Upper lobe of right lung (tissue), 1 donor: ENCODE measurements at regions not wholly inside any gene's neighbourhood (a gene's known extent, or its start where the extent isn't known, plus 50 kb on each side); places are given as distances from the start of the nearest gene placed in this dataset.

Experiments
- ATAC-seq: fragments of 200-7000 bp; cut with Tn5 transposase; one replicate; pipeline ENCODE4 v1.9.1; 2020; ENCODE audit warnings: mild to moderate bottlenecking, moderate library complexity
- DNase-seq: peaks from one replicate; pipeline ENCODE4 v3.0.0-alpha.2; 2020
- H3K27ac ChIP-seq: fragments of 200-600 bp; one replicate; pipeline ENCODE4 v1.8.0; 2022
- H3K27me3 ChIP-seq: fragments of 200-600 bp; one replicate; pipeline ENCODE4 v1.8.0; 2022; ENCODE audit warnings: mild to moderate bottlenecking
- H3K36me3 ChIP-seq: fragments of 200-600 bp; one replicate; pipeline ENCODE4 v1.8.0; 2022
- H3K4me1 ChIP-seq: fragments of 200-600 bp; one replicate; pipeline ENCODE4 v1.8.0; 2022
- H3K4me3 ChIP-seq: fragments of 200-600 bp; one replicate; pipeline ENCODE4 v1.8.0; 2022; ENCODE audit warnings: mild to moderate bottlenecking
- H3K9me3 ChIP-seq: fragments of 200-600 bp; one replicate; pipeline ENCODE4 v1.8.0; 2022
- intact Hi-C: fragments of 100-400 bp; cut with DNase I; formaldehyde crosslinking; loops from one replicate; pipeline ENCODE4 v1.11.0; 2022
- TF ChIP-seq, protein P1 (sequence below): fragments of 200-600 bp; IDR thresholded peaks from one replicate; pipeline ENCODE4 v1.8.0; 2022; ENCODE audit warnings: antibody characterized with exemption
- donor health status: DM: no; HTN: yes; CAD: no; lungs with severe emphysema.

DNA sequence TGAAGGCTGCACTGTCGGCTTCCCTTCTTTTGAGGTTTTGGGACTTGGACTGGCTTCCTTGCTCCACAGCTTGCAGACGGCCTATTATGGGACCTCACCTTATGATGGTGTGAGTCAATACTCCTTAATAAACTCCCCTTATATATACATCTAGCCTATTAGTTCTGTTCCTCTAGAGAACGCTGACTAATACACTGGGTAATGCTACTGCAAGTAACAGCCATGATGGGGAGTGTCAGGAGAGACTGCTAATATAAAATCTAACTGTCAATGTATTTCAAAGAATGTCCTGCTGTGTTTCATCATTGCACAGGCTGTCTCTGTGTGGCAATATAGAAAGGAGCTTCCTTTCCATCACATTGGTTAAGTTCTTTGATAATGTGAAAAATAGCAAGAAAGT is 57.7 kb upstream of the UST start:
- Histone ChIP-seq H3K4me1 (no peaks in the 10 kb centered on the region), H3K36me3 (no peaks in the 10 kb centered on the region), H3K4me3 (no peak overlapping the region), H3K27ac (no peak overlapping the region), H3K9me3 (no peaks in the 10 kb centered on the region), H3K27me3 (no peaks in the 10 kb centered on the region)
- ATAC-seq (no peak), DNase-seq (no peak)
- TF ChIP-seq, protein P1, sequence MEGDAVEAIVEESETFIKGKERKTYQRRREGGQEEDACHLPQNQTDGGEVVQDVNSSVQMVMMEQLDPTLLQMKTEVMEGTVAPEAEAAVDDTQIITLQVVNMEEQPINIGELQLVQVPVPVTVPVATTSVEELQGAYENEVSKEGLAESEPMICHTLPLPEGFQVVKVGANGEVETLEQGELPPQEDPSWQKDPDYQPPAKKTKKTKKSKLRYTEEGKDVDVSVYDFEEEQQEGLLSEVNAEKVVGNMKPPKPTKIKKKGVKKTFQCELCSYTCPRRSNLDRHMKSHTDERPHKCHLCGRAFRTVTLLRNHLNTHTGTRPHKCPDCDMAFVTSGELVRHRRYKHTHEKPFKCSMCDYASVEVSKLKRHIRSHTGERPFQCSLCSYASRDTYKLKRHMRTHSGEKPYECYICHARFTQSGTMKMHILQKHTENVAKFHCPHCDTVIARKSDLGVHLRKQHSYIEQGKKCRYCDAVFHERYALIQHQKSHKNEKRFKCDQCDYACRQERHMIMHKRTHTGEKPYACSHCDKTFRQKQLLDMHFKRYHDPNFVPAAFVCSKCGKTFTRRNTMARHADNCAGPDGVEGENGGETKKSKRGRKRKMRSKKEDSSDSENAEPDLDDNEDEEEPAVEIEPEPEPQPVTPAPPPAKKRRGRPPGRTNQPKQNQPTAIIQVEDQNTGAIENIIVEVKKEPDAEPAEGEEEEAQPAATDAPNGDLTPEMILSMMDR, result no peak
- intact Hi-C loops, result no loop called here

DNA sequence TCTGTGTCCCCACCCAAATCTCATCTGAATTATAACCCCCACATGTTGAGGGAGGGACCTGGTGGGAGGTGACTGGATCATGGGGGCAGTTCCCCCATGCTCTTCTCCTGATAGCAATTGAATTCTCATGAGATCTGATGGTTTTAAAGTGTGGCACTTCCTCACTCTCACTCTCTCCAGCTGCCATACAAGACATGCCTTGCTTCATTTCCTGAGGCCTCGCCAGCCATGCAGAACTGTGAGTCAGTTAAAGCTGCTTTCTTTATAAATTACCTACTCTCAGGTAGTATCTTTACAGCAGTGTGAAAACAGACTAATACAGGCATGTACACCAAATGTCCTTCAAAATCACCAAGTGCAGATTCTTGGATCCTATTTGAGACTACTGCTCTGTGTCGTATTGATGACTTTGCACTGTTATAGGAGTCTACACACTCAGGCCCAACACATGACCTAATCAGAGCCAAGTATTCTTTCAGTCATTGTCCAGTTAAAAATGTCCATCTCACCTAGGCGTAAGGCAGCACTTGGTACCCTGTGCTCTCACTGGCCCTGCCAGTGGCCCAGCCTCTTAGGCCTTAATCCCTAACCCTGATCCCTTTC is 52.8 kb upstream of the UST start:
- no peak overlapping the region for H3K4me3 ChIP-seq

More for the DNA sequence above, 52.8 kb upstream of the UST start:
- no peaks in the 10 kb centered on the region for H3K9me3 ChIP-seq
- no peaks in the 10 kb centered on the region for H3K4me1 ChIP-seq
- H3K27me3 ChIP-seq, result no peaks in the 10 kb centered on the region
- TF ChIP-seq, protein P1, result no peak
- intact Hi-C loops, result no loop called here
- no peaks in the 10 kb centered on the region for H3K36me3 ChIP-seq
- no peak for DNase-seq
- H3K27ac ChIP-seq, result no peak overlapping the region
- ATAC-seq, result peak; percentile 43
